Neuronal stem cell (in vitro differentiated cells): ENCODE measurements at regions not wholly inside any gene's neighbourhood (a gene's known extent, or its start where the extent isn't known, plus 50 kb on each side); places are given as distances from the start of the nearest gene placed in this dataset.

Experiments
- DNase-seq: peaks from one replicate; pipeline ENCODE4 v3.0.0-alpha.2; 2013; ENCODE audit warnings: low spot score
- H2AFZ ChIP-seq: one replicate; pipeline ENCODE4 v1.6.1; 2013; ENCODE audit warnings: mild to moderate bottlenecking, low read length, inconsistent platforms
- H2AK5ac ChIP-seq: 2 replicates; pipeline ENCODE4 v1.6.1; 2013; ENCODE audit warnings: low read depth, mild to moderate bottlenecking, inconsistent platforms, low read length, moderate library complexity, mixed read lengths
- H2BK120ac ChIP-seq: 2 replicates; pipeline ENCODE4 v1.6.1; 2013; ENCODE audit warnings: low read depth, mild to moderate bottlenecking, inconsistent platforms, low read length, moderate library complexity, mixed read lengths
- H2BK12ac ChIP-seq: one replicate; pipeline ENCODE4 v1.6.1; 2013; ENCODE audit warnings: low read length, inconsistent platforms
- H2BK15ac ChIP-seq: 2 replicates; pipeline ENCODE4 v1.6.1; 2013; ENCODE audit warnings: mild to moderate bottlenecking, low read length, inconsistent platforms, mixed read lengths
- H2BK5ac ChIP-seq: one replicate; pipeline ENCODE4 v1.6.1; 2013; ENCODE audit warnings: inconsistent platforms, mild to moderate bottlenecking, low read length, moderate library complexity
- H3K14ac ChIP-seq: one replicate; pipeline ENCODE4 v1.6.1; 2013; ENCODE audit warnings: low read length, inconsistent platforms
- H3K18ac ChIP-seq: 2 replicates; pipeline ENCODE4 v1.6.1; 2013; ENCODE audit warnings: low read length, inconsistent platforms
- H3K23ac ChIP-seq: 2 replicates; pipeline ENCODE4 v1.6.1; 2013; ENCODE audit warnings: low read depth, mild to moderate bottlenecking, mixed read lengths, low read length, inconsistent platforms; ENCODE audit not compliant: poor library complexity
- H3K27ac ChIP-seq: replicated peaks from 3 replicates; pipeline ENCODE4 v1.5.1; 2013; ENCODE audit warnings: low read length, inconsistent platforms
- H3K27me3 ChIP-seq, 3 experiments: 2 replicates each; pipeline ENCODE4 v1.6.1; 2013; ENCODE audit warnings: low read length in 3 of 3, mild to moderate bottlenecking in 2 of 3, inconsistent platforms in 1 of 3, low read depth in 1 of 3, mixed read lengths in 1 of 3, moderate library complexity in 1 of 3; ENCODE audit not compliant: control insufficient read depth in 3 of 3, insufficient read depth in 3 of 3
- H3K36me3 ChIP-seq, 2 donors: replicated peaks in 1 of 2; 2 replicates each; pipeline ENCODE4 v1.6.1; 2013; ENCODE audit warnings: low read length in 2 of 2; ENCODE audit not compliant: control insufficient read depth in 2 of 2, insufficient read depth in 2 of 2
- H3K4ac ChIP-seq: 2 replicates; pipeline ENCODE4 v1.6.1; 2013; ENCODE audit warnings: inconsistent platforms, mild to moderate bottlenecking, low read length, moderate library complexity
- H3K4me1 ChIP-seq, 2 donors: 1 replicate in 1 of 2; 2 replicates in 1 of 2; pipeline ENCODE4 v1.6.1; 2013; ENCODE audit warnings: low read length in 2 of 2, low read depth in 1 of 2; ENCODE audit not compliant: control insufficient read depth in 2 of 2, insufficient read depth in 1 of 2
- H3K4me2 ChIP-seq: one replicate; pipeline ENCODE4 v1.6.1; 2013; ENCODE audit warnings: mild to moderate bottlenecking, low read length, inconsistent platforms; ENCODE audit not compliant: insufficient read depth, poor library complexity, severe bottlenecking
- H3K4me3 ChIP-seq, 2 donors: 2 replicates each; pipeline ENCODE4 v1.5.1; 2013; ENCODE audit warnings: low read length in 2 of 2, mild to moderate bottlenecking in 2 of 2, inconsistent platforms in 1 of 2, moderate library complexity in 1 of 2
- H3K79me1 ChIP-seq: one replicate; pipeline ENCODE4 v1.6.1; 2013; ENCODE audit warnings: low read depth, mild to moderate bottlenecking, inconsistent platforms, low read length, moderate library complexity
- H3K9ac ChIP-seq: one replicate; pipeline ENCODE4 v1.6.1; 2013; ENCODE audit warnings: mild to moderate bottlenecking, low read depth, low read length, inconsistent platforms; ENCODE audit not compliant: poor library complexity
- H3K9me3 ChIP-seq, 2 donors: replicated peaks in 1 of 2; 2 replicates each; pipeline versions ENCODE3 to v1.6.1; 2013; ENCODE audit warnings: low read length in 2 of 2, mild to moderate bottlenecking in 2 of 2, inconsistent platforms in 1 of 2, low read depth in 1 of 2, mixed read lengths in 1 of 2, moderate library complexity in 1 of 2; ENCODE audit not compliant: control insufficient read depth in 2 of 2, insufficient read depth in 1 of 2
- H4K8ac ChIP-seq: one replicate; pipeline ENCODE4 v1.6.1; 2013; ENCODE audit warnings: low read depth, mild to moderate bottlenecking, inconsistent platforms, low read length, moderate library complexity
- H4K91ac ChIP-seq: one replicate; pipeline ENCODE4 v1.6.1; 2013; ENCODE audit warnings: low read length, low read depth, mild to moderate bottlenecking, inconsistent platforms; ENCODE audit not compliant: poor library complexity
- WGBS, 2 donors: extraction: QIAGEN DNeasy Blood & Tissue Kit; methylation state at CpG; one replicate each; pipeline ENCODE4 v1.1.7; 2013; ENCODE audit warnings: missing lambda C conversion rate in 2 of 2, mixed read lengths in 1 of 2; ENCODE audit not compliant: insufficient read length in 2 of 2, insufficient replicate concordance in 1 of 2; ENCODE audit errors: extremely low coverage in 2 of 2; 5-methylcytosine and 5-hydroxymethylcytosine counted together

GRCh38 chr4:62429297-62429696 lies 1229.2 kb downstream of the ADGRL3 start:
- no peak overlapping the region for H3K4me3 ChIP-seq
- H3K4me2 ChIP-seq = no peak overlapping the region
- no peak overlapping the region for H4K91ac ChIP-seq
- H2BK120ac ChIP-seq = no peak overlapping the region
- no peaks in the 10 kb centered on the region for H3K36me3 ChIP-seq
- H3K79me1 ChIP-seq = no peaks in the 10 kb centered on the region
- no CpG with 5 or more reads among the region's 5 CpGs for WGBS, 2 donors
- no peak overlapping the region for H2BK12ac ChIP-seq
- no peak for DNase-seq
- no peak overlapping the region for H3K27ac ChIP-seq
- H2AFZ ChIP-seq = no peak overlapping the region
- no peak overlapping the region for H3K23ac ChIP-seq
- H2BK15ac ChIP-seq = no peak overlapping the region
- H3K18ac ChIP-seq = no peak overlapping the region
- no peaks in the 10 kb centered on the region for H3K27me3 ChIP-seq
- no peaks in the 10 kb centered on the region for H3K4me1 ChIP-seq
- no peak overlapping the region for H3K9ac ChIP-seq
- no peak overlapping the region for H2AK5ac ChIP-seq
- no peak overlapping the region for H3K14ac ChIP-seq
- H3K4ac ChIP-seq = no peak overlapping the region
- no peak overlapping the region for H2BK5ac ChIP-seq
- H4K8ac ChIP-seq = no peak overlapping the region
- H3K9me3 ChIP-seq = peaks cover 0 to 2% of the 10 kb centered on the region in 2 donors

GRCh38 chr4:62415256-62415655 lies 1215.1 kb downstream of the ADGRL3 start:
- no peak overlapping the region for H3K4ac ChIP-seq
- no peaks in the 10 kb centered on the region for H3K9me3 ChIP-seq
- H3K36me3 ChIP-seq = no peaks in the 10 kb centered on the region
- no peak overlapping the region for H4K8ac ChIP-seq
- no peak for DNase-seq
- no peak overlapping the region for H3K4me2 ChIP-seq
- H2BK15ac ChIP-seq = no peak overlapping the region
- no peak overlapping the region for H3K4me3 ChIP-seq
- no peak overlapping the region for H2BK5ac ChIP-seq
- WGBS, 2 donors = no CpG with 5 or more reads among the region's 1 CpG
- no peak overlapping the region for H3K27ac ChIP-seq
- H2AK5ac ChIP-seq = no peak overlapping the region
- no peak overlapping the region for H3K23ac ChIP-seq
- H3K14ac ChIP-seq = no peak overlapping the region
- H2BK12ac ChIP-seq = no peak overlapping the region
- no peak overlapping the region for H4K91ac ChIP-seq
- no peak overlapping the region for H3K18ac ChIP-seq
- no peak overlapping the region for H2AFZ ChIP-seq
- no peak overlapping the region for H3K9ac ChIP-seq
- no peaks in the 10 kb centered on the region for H3K79me1 ChIP-seq
- no peaks in the 10 kb centered on the region for H3K4me1 ChIP-seq
- H3K27me3 ChIP-seq = no peaks in the 10 kb centered on the region
- H2BK120ac ChIP-seq = no peak overlapping the region

GRCh38 chr4:62414563-62414962 lies 1214.4 kb downstream of the ADGRL3 start:
- H3K27me3 ChIP-seq = no peaks in the 10 kb centered on the region
- no peak overlapping the region for H2BK5ac ChIP-seq
- H2AFZ ChIP-seq = no peak overlapping the region
- no peak overlapping the region for H3K4me2 ChIP-seq
- no peak overlapping the region for H2BK15ac ChIP-seq
- H3K14ac ChIP-seq = no peak overlapping the region
- H3K79me1 ChIP-seq = no peaks in the 10 kb centered on the region
- H3K23ac ChIP-seq = no peak overlapping the region
- H4K91ac ChIP-seq = no peak overlapping the region
- no peaks in the 10 kb centered on the region for H3K9me3 ChIP-seq
- no peak overlapping the region for H4K8ac ChIP-seq
- H3K4me1 ChIP-seq = no peaks in the 10 kb centered on the region
- no peak overlapping the region for H3K27ac ChIP-seq
- no peak for DNase-seq
- no peak overlapping the region for H2AK5ac ChIP-seq
- no peak overlapping the region for H2BK12ac ChIP-seq
- H3K36me3 ChIP-seq = no peaks in the 10 kb centered on the region
- H3K4me3 ChIP-seq = no peak overlapping the region
- no peak overlapping the region for H3K4ac ChIP-seq
- no peak overlapping the region for H3K9ac ChIP-seq
- no peak overlapping the region for H2BK120ac ChIP-seq
- H3K18ac ChIP-seq = no peak overlapping the region

- Histone ChIP-seq H3K36me3 (no peaks in the 10 kb centered on the region), H2BK5ac (no peak overlapping the region), H3K27me3 (no peaks in the 10 kb centered on the region), H3K14ac (no peak overlapping the region), H4K91ac (no peak overlapping the region), H3K4me2 (no peak overlapping the region), H3K27ac (no peak overlapping the region), H3K23ac (no peak overlapping the region), H3K9me3 (no peaks in the 10 kb centered on the region), H2BK15ac (no peak overlapping the region), H2AFZ (no peak overlapping the region), H2AK5ac (no peak overlapping the region), H3K4me3 (no peak overlapping the region), H3K4me1 (no peaks in the 10 kb centered on the region), H3K18ac (no peak overlapping the region), H3K79me1 (no peaks in the 10 kb centered on the region), H3K4ac (no peak overlapping the region), H3K9ac (no peak overlapping the region), H2BK12ac (no peak overlapping the region), H2BK120ac (no peak overlapping the region), H4K8ac (no peak overlapping the region)
- no peak for DNase-seq
- WGBS, 2 donors = no CpG with 5 or more reads among the region's 3 CpGs
Measured at GRCh38 chr4:62410371-62411003, 1210.4 kb downstream of the ADGRL3 start.
